Heart left ventricle (tissue), 16 donors: ENCODE measurements at regions not wholly inside any gene's neighbourhood (a gene's known extent, or its start where the extent isn't known, plus 50 kb on each side); places are given as distances from the start of the nearest gene placed in this dataset.

ENCODE experiments used
- ATAC-seq, 4 donors: fragments of 200-7000 bp; cut with Tn5 transposase; one replicate each; pipeline ENCODE4 v1.9.1; 2020 to 2022; ENCODE audit warnings: moderate library complexity in 4 of 4, mild to moderate bottlenecking in 3 of 4, moderate number of reproducible peaks in 1 of 4
- DNase-seq, 5 donors: peaks; one replicate each; pipeline ENCODE4 v3.0.0-alpha.2; 2020
- H3K27ac ChIP-seq, 12 donors: fragments of 200-600 bp; sonication (generic) in 4 of 12; one replicate each; pipeline versions ENCODE4 v1.5.0 to v1.8.0; 2016 to 2022; ENCODE audit warnings: mild to moderate bottlenecking in 2 of 12
- H3K27me3 ChIP-seq, 9 donors: fragments of 200-600 bp; sonication (generic) in 2 of 9; one replicate each; pipeline versions ENCODE4 v1.5.1 to v1.8.0; 2016 to 2022; ENCODE audit warnings: mild to moderate bottlenecking in 3 of 9
- H3K36me3 ChIP-seq, 9 donors: fragments of 200-600 bp; sonication (generic) in 2 of 9; one replicate each; pipeline versions ENCODE4 v1.5.0 to v1.8.0; 2018 to 2022; ENCODE audit warnings: mild to moderate bottlenecking in 2 of 9
- H3K4me1 ChIP-seq, 12 donors: fragments of 200-600 bp; sonication (generic) in 4 of 12; one replicate each; pipeline versions ENCODE4 v1.5.0 to v1.8.0; 2016 to 2022; ENCODE audit warnings: mild to moderate bottlenecking in 3 of 12
- H3K4me3 ChIP-seq, 12 donors: fragments of 200-600 bp; sonication (generic) in 4 of 12; one replicate each; pipeline versions ENCODE4 v1.5.0 to v1.8.0; 2017 to 2022; ENCODE audit warnings: mild to moderate bottlenecking in 9 of 12, moderate library complexity in 4 of 12
- H3K9me3 ChIP-seq, 12 donors: fragments of 200-600 bp; sonication (generic) in 4 of 12; one replicate each; pipeline versions ENCODE4 v1.5.0 to v1.8.0; 2016 to 2022; ENCODE audit warnings: mild to moderate bottlenecking in 1 of 12
- CTCF ChIP-seq, 12 donors: fragments of 200-600 bp; sonication (generic) in 4 of 12; IDR thresholded peaks; one replicate each; pipeline versions ENCODE4 v1.5.0 to v1.8.0; 2018 to 2022; ENCODE audit warnings: antibody characterized with exemption in 12 of 12, mild to moderate bottlenecking in 5 of 12
- POLR2A ChIP-seq, 2 donors: fragments of 450-650 bp; IDR thresholded peaks; one replicate each; pipeline ENCODE4 v1.6.1; 2017; ENCODE audit warnings: antibody characterized with exemption in 2 of 2, mild to moderate bottlenecking in 2 of 2, moderate library complexity in 2 of 2
- WGBS, 4 donors: extraction: QIAGEN DNeasy Blood & Tissue Kit in 2 of 4; methylation state at CpG; one replicate each; pipeline versions ENCODE4 v1.1.5 to v1.1.7; 2013 to 2018; 5-methylcytosine and 5-hydroxymethylcytosine counted together
- intact Hi-C, 10 donors: fragments of 100-400 bp; cut with DNase I; formaldehyde crosslinking; loops; one replicate each; pipeline versions ENCODE4 v1.11.1 to v1.14.2; 2022
- donor health status: ischemic (EF 13 %, LVEDD 7.1; RV severe dilation, severe dysfunction).
- donor health status: healthy with polysubstance abuse.
- donor health status: DM: no; HTN: yes; CAD: no.
- donor health status: DM: no; HTN: no; CAD: no.
- donor health status: ischemic (EF 25% LVEDD 6.9; RV normal size, moderate dysfunction).
- donor health status: ischemic (EF 25% LVEDD 5.7; RV mildly dilated, moderate dysfunction).
- donor health status: healthy.
- donor health status: DM: yes; HTN: yes; CAD: no.
- donor health status: ischemic (EF 35%, LVEDD 5.7; RV mildly dilated, moderate dysfunction).
- donor health status: nonischemic (EF 11% LVEDD 7.7; RV severe dilation, severe dysfunction).
- donor health status: DM: yes; HTN: yes; CAD: no.
- donor health status: PGD.
- donor health status: ischemic (EF 29% LVEDD 5.4; RV normal size, mild dysfunction).
- donor health status: nonischemic (EF 23%, LVEDD 6.1; RV moderate dilation, normal function).

GRCh38 chr2:123532126-123532525 is 493.0 kb upstream of the CNTNAP5 start:
- Histone ChIP-seq H3K36me3 (no peaks in the 10 kb centered on the region), H3K27me3 (no peaks in the 10 kb centered on the region), H3K4me3 (no peak overlapping the region), H3K9me3 (peaks cover 0 to 15% (median 2%) of the 10 kb centered on the region in 12 donors), H3K27ac (no peak overlapping the region), H3K4me1 (no peaks in the 10 kb centered on the region)
- WGBS, 4 donors: 93 to 99% (median 95%) methylated on average over 1 of the region's 1 CpG
- TF ChIP-seq POLR2A (IDR thresholded peaks at IDR 0.05) (no peak), CTCF (IDR thresholded peaks at IDR 0.05) (no peak)
- ATAC-seq (no peak), DNase-seq (no peak)
- intact Hi-C loops: no loop called here

GRCh38 chr2:123532994-123533393 is 492.1 kb upstream of the CNTNAP5 start:
- TF ChIP-seq CTCF (IDR thresholded peaks at IDR 0.05): no peak
- TF ChIP-seq POLR2A (IDR thresholded peaks at IDR 0.05): no peak
- 30 to 51% (median 36%) methylated on average over 2 of the region's 2 CpGs for WGBS, 4 donors
- intact Hi-C loops: no loop called here

GRCh38 chr2:123540291-123540690 is 484.8 kb upstream of the CNTNAP5 start:
- H3K4me3 ChIP-seq: no peak overlapping the region
- 90 to 96% (median 91%) methylated on average over 5 of the region's 5 CpGs for WGBS, 4 donors
- H3K27ac ChIP-seq: no peak overlapping the region
- H3K27me3 ChIP-seq: no peaks in the 10 kb centered on the region
- DNase-seq: no peak
- no peak for ATAC-seq
- H3K9me3 ChIP-seq: peaks cover 0 to 37% (median 5%) of the 10 kb centered on the region in 12 donors
- no peaks in the 10 kb centered on the region for H3K4me1 ChIP-seq
- intact Hi-C loops: no loop called here
- TF ChIP-seq POLR2A (IDR thresholded peaks at IDR 0.05): no peak
- no peak for TF ChIP-seq CTCF (IDR thresholded peaks at IDR 0.05)
- no peaks in the 10 kb centered on the region for H3K36me3 ChIP-seq

More at GRCh38 chr2:123532994-123533393, 492.1 kb upstream of the CNTNAP5 start:
- DNase-seq (no peak), ATAC-seq (no peak)
- Histone ChIP-seq H3K27ac (no peak overlapping the region), H3K9me3 (peaks cover 0 to 21% (median 3%) of the 10 kb centered on the region in 12 donors), H3K36me3 (no peaks in the 10 kb centered on the region), H3K4me3 (no peak overlapping the region), H3K27me3 (no peaks in the 10 kb centered on the region), H3K4me1 (no peaks in the 10 kb centered on the region)

GRCh38 chr2:123546353-123546752 is 478.7 kb upstream of the CNTNAP5 start:
- no peaks in the 10 kb centered on the region for H3K36me3 ChIP-seq
- intact Hi-C loops: no loop called here
- H3K27me3 ChIP-seq: no peaks in the 10 kb centered on the region
- no peak overlapping the region for H3K27ac ChIP-seq
- no peak for DNase-seq
- TF ChIP-seq POLR2A (IDR thresholded peaks at IDR 0.05) (no peak), CTCF (IDR thresholded peaks at IDR 0.05) (no peak)
- no peak overlapping the region for H3K4me3 ChIP-seq
- H3K9me3 ChIP-seq: peaks cover 0 to 8% (median 0%) of the 10 kb centered on the region in 12 donors
- no peaks in the 10 kb centered on the region for H3K4me1 ChIP-seq
- no peak for ATAC-seq
